ENCODE measurements at regions not wholly inside any gene's neighbourhood (a gene's known extent, or its start where the extent isn't known, plus 50 kb on each side); places are given as distances from the start of the nearest gene placed in this dataset.

- TF ChIP-seq CTCF (IDR thresholded peaks at IDR 0.05) (no peak), POLR2AphosphoS5 (IDR thresholded peaks at IDR 0.05) (no peak), EP300 (IDR thresholded peaks at IDR 0.05) (no peak)
These were observed 145.3 kb upstream of the GRIN2B start for GRCh38 chr12:14126692-14127091.

Measured in esophagus muscularis mucosa (tissue), 4 donors.